Nephron (organoid): ENCODE measurements at regions not wholly inside any gene's neighbourhood (a gene's known extent, or its start where the extent isn't known, plus 50 kb on each side); places are given as distances from the start of the nearest gene placed in this dataset.

Experiments
- H3K27ac Mint-ChIP-seq, 3 experiments: 2 replicates each; pipeline ENCODE4 v1.8.0; 2020; ENCODE audit warnings: mixed read lengths in 3 of 3, mild to moderate bottlenecking in 2 of 3, moderate library complexity in 1 of 3
- H3K27me3 Mint-ChIP-seq: 2 replicates; pipeline ENCODE4 v1.8.0; 2021; ENCODE audit warnings: low read depth, mild to moderate bottlenecking, moderate library complexity, mixed read lengths
- H3K36me3 Mint-ChIP-seq: 2 replicates; pipeline ENCODE4 v1.8.0; 2020; ENCODE audit warnings: low read depth, mixed read lengths
- H3K4me1 Mint-ChIP-seq: 2 replicates; pipeline ENCODE4 v1.8.0; 2020; ENCODE audit warnings: mixed read lengths
- H3K4me3 Mint-ChIP-seq, 3 experiments: 2 replicates each; pipeline ENCODE4 v1.8.0; 2020; ENCODE audit warnings: mild to moderate bottlenecking in 3 of 3, mixed read lengths in 3 of 3, moderate library complexity in 2 of 3
- H3K9me3 Mint-ChIP-seq: 2 replicates; pipeline ENCODE4 v1.8.0; 2020; ENCODE audit warnings: mixed read lengths
- CTCF ChIP-seq, 3 experiments: fragments of 200-600 bp; sonication (generic); IDR thresholded peaks; one replicate each; pipeline ENCODE4 v1.5.0; 2021; ENCODE audit warnings: antibody characterized with exemption in 3 of 3; ENCODE audit not compliant: unreplicated experiment in 3 of 3

GRCh38 chr4:8777320-8778196 is 94.1 kb downstream of the HMX1 start:
- Mint-ChIP-seq H3K27me3 (peaks cover 28% of the 10 kb centered on the region), H3K4me1 (no peaks in the 10 kb centered on the region), H3K4me3 (no peak overlapping the region), H3K27ac (no peak overlapping the region), H3K9me3 (no peaks in the 10 kb centered on the region), H3K36me3 (no peaks in the 10 kb centered on the region)
- no peak for TF ChIP-seq CTCF (IDR thresholded peaks at IDR 0.05; ENCODE audit: unreplicated experiment in 3 of 3)

DNA sequence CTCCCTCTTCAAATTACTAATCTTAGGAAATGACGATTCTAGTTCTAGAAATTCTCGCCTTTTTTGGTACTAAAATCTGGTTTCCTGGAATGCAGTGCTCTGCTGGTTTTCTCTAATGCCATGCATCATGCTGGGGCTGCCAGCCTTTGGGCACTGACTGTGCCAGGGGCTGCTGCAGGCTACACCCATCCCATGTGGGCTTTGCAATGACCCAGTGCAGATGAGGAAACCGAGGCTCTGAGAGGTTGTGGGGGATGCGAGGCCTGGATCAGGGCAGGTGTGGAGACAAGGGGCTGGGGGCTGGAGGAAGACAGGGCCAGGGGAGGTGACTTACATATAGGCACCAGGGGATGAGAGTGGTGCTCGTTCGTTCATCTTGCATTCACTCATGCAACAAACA is 95.3 kb downstream of the HMX1 start:
- no peaks in the 10 kb centered on the region for H3K9me3 Mint-ChIP-seq
- no peaks in the 10 kb centered on the region for H3K36me3 Mint-ChIP-seq
- no peaks in the 10 kb centered on the region for H3K4me1 Mint-ChIP-seq
- no peak overlapping the region for H3K27ac Mint-ChIP-seq
- H3K4me3 Mint-ChIP-seq, result no peak overlapping the region
- no peak for TF ChIP-seq CTCF (IDR thresholded peaks at IDR 0.05; ENCODE audit: unreplicated experiment in 3 of 3)
- H3K27me3 Mint-ChIP-seq, result peaks cover 37% of the 10 kb centered on the region

DNA sequence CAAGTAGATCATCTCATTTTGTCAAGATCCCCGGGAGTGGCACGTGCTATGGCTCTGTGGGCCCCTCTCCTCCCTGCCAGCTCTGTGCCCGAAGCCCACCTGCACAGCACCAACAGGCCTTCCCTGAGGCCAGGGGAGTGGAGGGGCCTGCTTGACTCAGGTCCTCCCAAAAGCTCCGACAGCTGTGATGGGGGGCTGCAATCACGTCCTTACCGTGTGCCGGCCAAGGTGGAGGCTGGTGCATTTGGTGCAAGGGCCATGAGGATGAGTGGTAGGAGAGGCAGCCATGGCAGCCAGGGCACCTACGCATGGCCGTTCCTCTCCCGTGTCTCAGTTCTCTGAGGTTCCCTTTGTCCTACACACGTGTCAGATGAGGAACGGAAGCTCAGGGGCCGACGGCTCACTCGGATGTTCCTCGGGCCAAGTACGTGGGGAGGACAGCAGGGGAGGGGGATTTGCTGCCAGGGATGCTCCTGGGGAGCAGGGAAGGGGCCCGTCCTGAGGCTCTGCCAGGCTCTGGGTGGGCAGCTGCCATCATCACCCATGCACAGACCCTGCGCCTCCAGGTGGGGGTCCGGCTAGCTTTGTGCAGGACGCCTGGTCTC is 95.8 kb downstream of the HMX1 start:
- H3K4me3 Mint-ChIP-seq, result no peak overlapping the region
- H3K4me1 Mint-ChIP-seq, result no peaks in the 10 kb centered on the region
- H3K27me3 Mint-ChIP-seq, result peaks cover 41% of the 10 kb centered on the region
- H3K36me3 Mint-ChIP-seq, result no peaks in the 10 kb centered on the region
- H3K9me3 Mint-ChIP-seq, result no peaks in the 10 kb centered on the region
- no peak for TF ChIP-seq CTCF (IDR thresholded peaks at IDR 0.05; ENCODE audit: unreplicated experiment in 3 of 3)
- H3K27ac Mint-ChIP-seq, result no peak overlapping the region

DNA sequence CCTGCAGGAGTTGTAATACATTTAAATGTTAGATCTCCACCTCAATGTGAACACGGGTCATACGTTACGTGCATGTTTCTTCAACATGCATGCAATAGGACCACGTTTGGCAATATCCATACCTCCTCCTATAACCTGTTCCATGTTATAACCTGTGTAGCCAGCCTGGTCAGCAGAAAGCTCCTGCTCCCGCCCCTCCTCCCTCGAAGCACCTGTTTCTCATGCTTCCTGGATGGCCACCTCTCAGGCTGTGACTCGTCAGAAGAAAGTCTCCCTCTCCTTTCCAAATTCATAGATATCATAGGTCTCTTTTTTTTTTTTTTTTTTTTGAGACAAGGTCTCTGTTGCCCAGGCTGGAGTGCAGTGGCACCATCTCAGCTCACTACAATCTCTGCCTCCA is 96.5 kb downstream of the HMX1 start:
- no peak overlapping the region for H3K4me3 Mint-ChIP-seq
- no peaks in the 10 kb centered on the region for H3K36me3 Mint-ChIP-seq
- H3K27me3 Mint-ChIP-seq, result peaks cover 49% of the 10 kb centered on the region
- H3K4me1 Mint-ChIP-seq, result no peaks in the 10 kb centered on the region
- no peak overlapping the region for H3K27ac Mint-ChIP-seq
- no peak for TF ChIP-seq CTCF (IDR thresholded peaks at IDR 0.05; ENCODE audit: unreplicated experiment in 3 of 3)
- H3K9me3 Mint-ChIP-seq, result no peaks in the 10 kb centered on the region

- Mint-ChIP-seq H3K27me3 (peaks cover 50% of the 10 kb centered on the region), H3K27ac (no peak overlapping the region), H3K4me3 (no peak overlapping the region), H3K36me3 (no peaks in the 10 kb centered on the region), H3K4me1 (no peaks in the 10 kb centered on the region), H3K9me3 (no peaks in the 10 kb centered on the region)
- TF ChIP-seq CTCF (IDR thresholded peaks at IDR 0.05; ENCODE audit: unreplicated experiment in 3 of 3), result no peak
These were observed 97.6 kb downstream of the HMX1 start for GRCh38 chr4:8774071-8774470.
